Suppressor macrophage treated with lipopolysaccharide for 1 hour (primary cell): ENCODE measurements at regions not wholly inside any gene's neighbourhood (a gene's known extent, or its start where the extent isn't known, plus 50 kb on each side); places are given as distances from the start of the nearest gene placed in this dataset.

ENCODE experiments used
- DNase-seq, 3 donors: peaks; one replicate each; pipeline ENCODE4 v3.0.0-alpha.2; 2020 to 2022

- DNase-seq, result no peak
These were observed 265.3 kb downstream of the TBL1XR1 start for GRCh38 chr3:176931991-176932390.

- no peak for DNase-seq
These were observed 266.3 kb downstream of the TBL1XR1 start for GRCh38 chr3:176930942-176931341.

DNA sequence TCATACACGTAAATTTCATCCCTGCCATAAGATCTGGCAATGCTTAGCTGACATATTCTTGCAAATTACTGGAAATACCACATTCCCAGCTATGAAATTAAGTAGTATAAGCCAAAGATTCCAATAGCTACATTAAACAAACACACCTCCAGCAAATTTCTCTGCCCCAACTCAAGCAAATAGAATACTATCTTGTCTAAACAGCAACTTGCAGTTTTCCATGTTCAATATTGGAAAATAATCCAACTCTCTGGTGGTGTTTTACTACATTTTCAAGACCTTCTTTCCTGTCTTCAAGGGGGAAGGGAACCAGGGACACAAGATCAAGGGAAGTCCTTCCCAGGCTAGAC, 268.7 kb downstream of the TBL1XR1 start:
- no peak for DNase-seq

- DNase-seq, result no peak
These were observed 269.3 kb downstream of the TBL1XR1 start for GRCh38 chr3:176927706-176928581.

- no peak for DNase-seq
These were observed 270.0 kb downstream of the TBL1XR1 start for GRCh38 chr3:176927280-176927679.

DNA sequence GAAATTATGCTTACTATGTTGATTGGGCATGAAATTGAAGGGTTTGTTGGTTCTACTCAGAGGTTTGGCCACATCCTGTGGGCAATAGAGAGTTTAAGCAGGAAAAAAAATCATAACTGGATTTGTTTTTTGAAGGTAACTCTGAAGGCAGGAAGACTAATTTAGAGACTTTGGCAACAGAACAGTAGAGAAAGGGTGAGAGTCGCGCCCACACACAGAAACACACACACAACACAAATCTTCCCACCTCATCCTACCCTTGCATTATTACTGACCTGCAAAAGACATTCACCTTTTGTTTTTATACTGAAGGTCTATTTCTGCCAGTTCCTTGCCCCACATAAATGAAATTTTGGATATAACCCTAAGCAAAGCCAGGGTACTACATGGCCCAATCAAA, 270.6 kb downstream of the TBL1XR1 start:
- DNase-seq, result no peak

DNA sequence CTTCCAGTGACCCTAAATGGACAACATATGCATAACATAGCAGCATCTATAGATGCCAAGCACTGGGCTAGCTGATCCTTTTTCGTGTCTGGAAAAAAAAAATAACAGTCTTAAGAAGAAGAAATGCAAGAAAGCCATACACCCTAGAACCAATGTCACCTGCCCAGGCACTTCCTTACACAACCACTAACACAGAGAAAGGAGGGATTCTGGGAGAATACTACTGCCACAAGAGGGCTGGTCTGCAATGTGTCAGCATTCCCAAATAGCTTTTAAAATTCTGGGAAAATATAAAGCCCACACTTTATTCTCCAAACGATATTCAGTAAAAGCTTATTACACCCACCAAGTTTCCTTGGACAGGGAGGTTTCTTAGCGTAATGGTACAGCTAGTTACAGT, 271.2 kb downstream of the TBL1XR1 start:
- no peak for DNase-seq

DNA sequence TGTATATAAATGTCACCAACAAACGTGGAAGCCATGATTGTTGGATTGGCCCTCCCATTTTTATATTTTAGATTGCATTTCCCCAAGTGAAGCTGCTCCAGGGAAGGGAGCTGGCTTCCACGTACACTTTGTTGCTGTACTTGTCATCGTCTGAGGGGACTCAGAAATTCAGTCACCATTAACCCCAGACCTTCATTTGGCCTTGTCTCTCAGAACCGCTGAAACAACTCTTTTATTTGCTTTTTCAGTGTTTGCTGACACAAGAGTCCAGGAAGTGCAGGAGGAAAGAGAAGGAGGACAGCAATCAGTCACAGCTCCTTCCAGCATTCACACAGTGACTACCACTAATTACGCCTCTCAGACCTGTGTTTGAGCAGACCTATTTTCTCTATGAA, 276.5 kb downstream of the TBL1XR1 start:
- no peak for DNase-seq

DNA sequence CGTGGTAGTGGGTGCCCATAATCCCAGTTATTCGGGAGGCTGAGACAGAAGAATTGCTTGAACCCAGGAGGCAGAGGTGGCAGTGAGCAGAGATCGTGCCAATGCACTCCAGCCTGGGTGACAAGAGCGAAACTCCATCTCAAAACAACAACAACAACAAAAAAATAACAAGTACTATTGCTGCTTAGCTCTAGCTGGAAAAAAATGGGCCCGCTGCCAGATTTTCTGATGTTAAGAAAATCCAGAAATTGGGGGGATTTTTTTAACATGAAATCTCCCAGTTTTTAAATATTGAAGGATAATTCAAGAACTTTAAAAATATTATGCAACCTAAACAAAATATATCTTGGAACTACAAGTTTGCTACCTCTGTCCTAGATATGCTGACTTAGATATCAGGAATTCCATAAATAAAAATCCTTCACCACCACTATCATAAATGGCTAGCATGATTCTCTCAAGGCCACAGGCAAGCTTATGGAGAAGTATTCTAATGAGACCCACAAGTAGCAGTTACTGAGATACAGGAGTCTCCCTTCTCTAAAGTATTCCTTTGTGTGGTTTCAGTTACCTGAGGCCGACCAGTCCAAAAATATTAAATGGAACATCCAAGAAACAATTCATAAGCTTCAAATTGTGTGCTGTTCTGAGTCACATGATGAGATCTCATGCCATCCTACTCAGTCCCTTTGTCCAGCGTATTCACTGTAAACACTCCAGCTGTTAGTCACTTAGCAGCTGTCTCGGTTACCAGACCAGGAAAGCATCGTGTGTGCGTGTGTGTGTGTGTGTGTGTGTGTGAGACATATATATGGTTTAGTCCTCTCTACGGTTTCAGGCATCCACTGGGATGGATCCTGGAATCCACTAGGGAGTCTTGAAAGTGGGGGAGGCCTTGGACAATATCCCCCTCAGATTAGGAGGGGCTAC, 277.2 kb downstream of the TBL1XR1 start:
- DNase-seq, result no peak

DNA sequence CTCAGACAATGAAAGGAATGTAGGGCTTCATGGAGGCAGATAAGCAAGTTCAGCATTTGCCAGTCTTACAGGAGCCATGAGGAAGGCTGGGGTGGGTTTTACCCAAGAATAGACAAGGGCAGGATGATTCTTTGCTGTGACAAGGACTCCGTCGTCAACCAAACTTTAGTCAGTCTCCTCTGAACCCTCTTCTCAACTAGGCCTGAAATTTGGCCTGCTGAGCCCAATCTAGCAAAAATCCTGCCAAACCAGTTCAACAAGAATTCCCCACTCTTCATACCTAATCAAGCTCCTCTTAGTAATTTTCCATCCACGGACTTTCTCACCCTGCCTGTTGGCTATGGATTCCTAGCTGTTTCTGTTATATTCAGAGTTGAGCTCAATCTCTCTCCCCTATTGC, 280.5 kb downstream of the TBL1XR1 start:
- DNase-seq, result no peak

GRCh38 chr3:176914764-176915163, 282.5 kb downstream of the TBL1XR1 start:
- DNase-seq, result no peak

DNA sequence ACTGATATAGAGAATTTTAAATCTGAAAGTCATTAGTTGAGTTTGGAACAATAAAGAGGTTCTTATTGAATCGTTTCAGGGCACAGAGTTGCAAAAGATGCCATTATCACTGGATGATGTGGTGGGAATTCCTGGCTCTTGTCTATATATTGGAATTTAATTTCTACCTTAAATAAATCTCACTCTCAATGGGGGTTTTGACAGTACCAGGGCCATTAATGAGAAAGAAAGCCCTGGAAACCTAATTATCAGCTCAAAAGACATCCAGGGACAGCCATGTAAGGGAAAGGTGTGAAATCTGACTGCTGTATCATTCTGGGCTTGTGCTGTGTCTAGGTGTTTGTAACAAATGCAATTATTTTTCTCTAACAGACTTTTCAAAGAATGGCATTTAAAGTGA, 285.7 kb downstream of the TBL1XR1 start:
- DNase-seq, result no peak

DNA sequence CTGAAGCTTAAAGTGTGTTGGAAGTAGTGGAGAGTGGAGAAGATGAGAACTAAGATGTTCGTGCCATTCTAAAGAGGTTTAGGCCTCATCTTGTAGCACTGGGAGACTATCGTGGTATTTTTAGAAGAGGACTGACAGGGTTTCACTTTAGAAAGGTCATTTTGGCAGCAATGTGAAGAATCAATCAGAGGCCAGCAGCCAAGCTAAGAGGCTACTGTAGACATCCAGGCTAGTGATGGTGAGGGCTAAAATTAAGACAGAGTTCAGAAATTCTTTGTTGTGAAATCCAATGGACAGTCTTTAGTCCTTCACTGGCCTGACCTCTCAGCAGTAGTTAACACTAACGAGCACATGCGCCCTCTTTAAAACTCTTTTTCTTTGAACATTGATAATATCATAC, 288.2 kb downstream of the TBL1XR1 start:
- DNase-seq, result no peak

DNA sequence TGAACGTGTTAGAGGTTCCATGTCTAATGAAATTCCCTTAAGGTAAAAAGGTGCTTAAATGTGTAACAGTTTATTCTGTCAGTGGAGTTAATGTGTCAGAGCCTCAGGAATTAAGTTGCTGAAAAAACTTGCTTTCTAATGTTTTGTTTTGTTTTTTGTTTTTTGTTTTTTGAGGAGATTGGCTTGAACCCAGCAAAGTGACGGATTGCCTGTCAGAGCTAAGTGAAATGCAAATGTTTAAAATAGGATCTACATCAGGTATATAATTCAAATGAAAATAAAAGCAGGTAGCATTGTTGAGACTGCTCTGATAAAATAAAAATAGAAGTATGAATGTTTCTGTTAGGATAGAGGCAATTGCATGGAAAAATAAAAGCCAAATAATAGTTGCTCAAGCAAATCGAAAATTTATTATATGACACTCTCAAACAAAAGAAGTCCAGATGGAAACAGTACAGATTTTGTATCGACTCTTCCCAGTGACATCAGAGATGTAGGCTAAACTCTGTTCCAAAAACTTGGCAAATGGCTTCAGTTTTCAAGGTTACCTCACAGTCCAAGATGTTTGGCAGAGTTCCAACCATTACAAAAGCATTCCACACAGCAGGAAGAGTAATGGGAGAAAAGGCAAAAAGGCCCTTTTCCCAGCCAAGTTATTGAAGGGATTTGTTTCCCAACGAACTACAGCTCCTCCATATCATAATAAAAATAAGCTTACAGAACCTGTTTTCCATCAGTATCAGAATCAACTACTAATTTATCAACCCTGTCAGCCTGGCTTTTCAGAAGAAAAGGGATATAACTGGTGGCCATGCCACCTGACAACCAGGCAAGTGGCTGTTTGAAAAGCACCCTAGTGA, 291.0 kb downstream of the TBL1XR1 start:
- DNase-seq, result no peak

DNA sequence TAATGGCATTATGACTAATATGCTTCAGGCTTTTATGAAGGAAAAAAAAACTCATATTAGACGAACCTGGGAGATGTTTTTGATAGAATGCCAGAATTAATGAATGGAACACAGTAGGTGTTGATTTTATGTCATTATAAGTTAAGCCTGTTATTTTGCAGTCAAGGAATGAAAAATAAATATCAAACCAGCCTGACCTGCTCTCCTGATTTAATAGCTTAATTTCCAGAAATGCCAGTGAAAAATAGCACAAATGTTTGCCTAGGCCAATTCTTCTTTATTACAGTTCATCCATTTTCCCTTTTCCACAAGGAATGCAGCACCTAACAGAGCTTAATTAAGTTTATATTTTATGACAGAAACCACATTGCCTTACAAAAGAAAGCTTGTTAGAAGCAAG, 292.0 kb downstream of the TBL1XR1 start:
- DNase-seq, result no peak

DNA sequence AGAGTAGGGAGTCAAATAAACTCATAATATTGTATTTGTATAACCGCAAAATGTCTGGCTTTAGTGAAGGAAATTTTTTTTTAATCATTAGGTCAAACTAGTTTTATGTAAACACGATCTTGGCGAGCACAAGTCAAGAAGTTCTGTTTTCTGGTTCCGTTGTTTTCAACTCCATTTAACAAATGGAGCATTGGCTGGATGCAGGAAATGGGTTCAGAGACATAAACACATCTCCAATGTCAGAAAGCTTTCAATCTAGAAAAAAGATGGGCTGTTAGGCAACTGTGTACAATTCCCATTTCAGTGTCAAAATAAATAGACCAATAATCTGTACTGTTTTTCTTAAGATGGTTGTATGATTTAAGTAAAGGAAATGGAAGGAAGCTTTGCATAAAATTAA, 292.8 kb downstream of the TBL1XR1 start:
- DNase-seq, result no peak

DNA sequence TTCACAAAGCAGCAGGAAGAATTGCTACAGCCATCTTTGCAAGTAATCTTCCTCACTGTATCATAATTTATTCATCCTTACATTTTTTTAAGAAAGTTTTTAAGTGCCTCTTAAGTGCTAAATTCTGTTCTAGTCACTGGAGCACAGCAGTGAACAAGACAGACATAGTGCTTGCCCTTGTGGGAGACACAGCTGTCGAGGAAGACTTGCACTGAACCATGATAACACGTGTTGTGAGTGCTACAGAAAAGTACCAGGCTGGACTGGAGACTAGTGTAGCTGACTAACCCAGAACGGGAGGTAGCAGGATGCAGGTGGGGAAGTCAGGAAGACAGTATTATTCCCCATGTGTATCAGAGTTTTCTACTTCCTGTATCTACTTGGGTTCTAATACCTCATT, 300.6 kb downstream of the TBL1XR1 start:
- no peak for DNase-seq

DNA sequence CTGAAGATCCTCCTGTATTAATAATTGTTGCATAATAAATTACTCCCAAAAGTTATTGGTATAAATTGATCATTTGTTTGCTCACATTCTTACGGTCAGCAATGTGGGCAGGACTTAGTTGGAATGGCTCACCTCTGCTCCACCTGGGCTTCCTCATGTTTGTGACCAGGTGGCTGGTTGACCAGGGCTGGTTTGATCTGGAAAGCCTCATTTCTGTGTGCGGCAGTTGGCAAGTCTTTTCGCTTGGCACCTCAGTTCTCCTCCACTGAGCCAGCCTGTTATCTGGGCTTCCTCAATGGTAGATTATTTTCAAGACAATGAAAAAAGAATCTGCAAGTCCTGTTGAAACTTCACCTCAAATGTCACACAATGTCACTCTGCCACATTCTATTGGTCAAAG, 301.1 kb downstream of the TBL1XR1 start:
- no peak for DNase-seq

- no peak for DNase-seq
These were observed 317.6 kb downstream of the TBL1XR1 start for GRCh38 chr3:176879710-176880109.

DNA sequence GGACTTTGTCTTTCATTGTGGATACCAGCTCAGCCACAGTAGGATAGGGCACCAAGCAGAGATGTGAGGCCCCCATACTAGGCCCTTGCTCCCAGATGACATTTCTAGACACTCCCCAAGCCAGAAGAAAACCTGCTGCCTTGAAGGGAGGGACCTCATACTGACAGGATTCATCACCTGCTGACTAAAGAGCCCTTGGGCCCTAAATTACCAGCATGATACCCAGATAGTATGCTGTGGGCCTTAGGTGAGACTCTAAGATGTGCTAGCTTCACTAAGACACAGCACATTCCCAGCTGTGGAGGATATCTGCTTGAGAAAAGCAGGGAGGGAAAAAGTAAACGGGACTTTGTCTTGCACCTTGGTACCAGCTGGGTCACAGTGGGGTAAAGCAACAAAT, 324.0 kb downstream of the TBL1XR1 start:
- no peak for DNase-seq

DNA sequence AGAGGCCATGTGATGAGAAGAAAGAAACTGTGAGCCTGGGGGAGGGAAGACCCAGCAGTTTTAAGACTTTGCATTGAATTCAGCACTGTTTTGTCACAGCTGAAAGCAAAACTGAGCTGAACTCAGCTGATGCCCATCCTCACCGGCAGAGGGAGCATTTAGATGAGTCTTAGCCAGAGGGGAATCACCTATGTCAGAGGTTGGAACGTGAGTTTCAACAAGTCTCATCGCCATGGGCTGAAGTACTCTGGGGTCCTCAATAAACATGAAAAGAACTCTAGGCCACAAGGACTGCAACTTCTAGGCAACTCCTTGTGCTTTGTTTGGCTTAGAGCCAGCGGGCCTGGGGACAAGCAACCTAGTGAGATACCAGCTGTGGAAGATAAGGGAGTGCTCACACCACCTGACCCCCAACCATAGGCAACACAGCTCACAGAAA, 324.5 kb downstream of the TBL1XR1 start:
- peak; percentile 60 to 70 (median 67) for DNase-seq

DNA sequence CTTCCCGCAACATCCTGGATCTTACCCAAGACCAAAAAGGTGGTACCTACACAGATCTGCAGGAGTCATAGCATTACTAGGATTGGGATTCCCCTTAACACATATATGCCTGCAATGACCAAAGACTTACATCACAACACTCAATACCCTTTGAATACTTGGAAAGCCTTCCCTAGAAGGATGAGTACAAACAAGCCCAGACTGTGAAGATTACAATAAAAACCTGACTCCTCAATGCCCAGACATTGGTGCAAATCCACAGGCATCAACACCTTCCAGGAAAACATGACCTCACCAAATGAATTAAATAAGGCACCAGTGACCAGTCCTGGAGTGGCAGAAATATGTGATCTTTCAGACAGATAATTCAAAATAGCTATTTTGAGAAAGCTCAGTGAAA, 326.8 kb downstream of the TBL1XR1 start:
- DNase-seq, result no peak
